Prostate gland (tissue), 2 donors: ENCODE measurements at regions not wholly inside any gene's neighbourhood (a gene's known extent, or its start where the extent isn't known, plus 50 kb on each side); places are given as distances from the start of the nearest gene placed in this dataset.

Source experiments
- POLR2AphosphoS5 ChIP-seq: sonication (generic); formaldehyde crosslinking; IDR thresholded peaks from one replicate; pipeline ENCODE4 v1.6.1; 2017; ENCODE audit warnings: antibody characterized with exemption
- TF ChIP-seq, protein P1 (sequence below), 4 experiments: fragments of 200-600 bp in 2 of 4; fragments of 450-650 bp in 2 of 4; sonication (generic) in 2 of 4; IDR thresholded peaks; 1 replicate in 3 of 4; 2 replicates in 1 of 4; pipeline ENCODE4 v1.5.1; 2016 to 2019; ENCODE audit warnings: antibody characterized with exemption in 4 of 4, mild to moderate bottlenecking in 2 of 4, moderate library complexity in 2 of 4

DNA sequence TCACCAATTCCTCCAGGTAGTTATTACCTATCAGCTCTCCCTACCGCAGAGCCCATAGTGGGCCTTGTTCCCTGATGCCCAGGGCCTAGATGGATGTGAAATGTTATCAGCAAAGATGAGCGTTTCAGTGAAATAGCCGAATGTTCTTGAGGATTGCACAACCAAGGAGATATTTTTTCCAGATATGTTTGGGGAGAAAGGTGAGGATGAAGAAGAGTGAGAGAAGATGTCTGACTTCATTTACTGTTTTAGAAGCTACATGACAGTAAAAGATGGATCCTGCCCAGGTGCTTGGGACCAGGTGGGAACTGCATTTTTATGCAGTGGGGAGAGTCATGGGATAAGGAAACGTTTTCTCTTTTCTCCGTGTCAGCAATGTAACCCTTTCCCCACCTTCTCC lies 231.7 kb upstream of the C1orf174 start:
- TF ChIP-seq, protein P1, sequence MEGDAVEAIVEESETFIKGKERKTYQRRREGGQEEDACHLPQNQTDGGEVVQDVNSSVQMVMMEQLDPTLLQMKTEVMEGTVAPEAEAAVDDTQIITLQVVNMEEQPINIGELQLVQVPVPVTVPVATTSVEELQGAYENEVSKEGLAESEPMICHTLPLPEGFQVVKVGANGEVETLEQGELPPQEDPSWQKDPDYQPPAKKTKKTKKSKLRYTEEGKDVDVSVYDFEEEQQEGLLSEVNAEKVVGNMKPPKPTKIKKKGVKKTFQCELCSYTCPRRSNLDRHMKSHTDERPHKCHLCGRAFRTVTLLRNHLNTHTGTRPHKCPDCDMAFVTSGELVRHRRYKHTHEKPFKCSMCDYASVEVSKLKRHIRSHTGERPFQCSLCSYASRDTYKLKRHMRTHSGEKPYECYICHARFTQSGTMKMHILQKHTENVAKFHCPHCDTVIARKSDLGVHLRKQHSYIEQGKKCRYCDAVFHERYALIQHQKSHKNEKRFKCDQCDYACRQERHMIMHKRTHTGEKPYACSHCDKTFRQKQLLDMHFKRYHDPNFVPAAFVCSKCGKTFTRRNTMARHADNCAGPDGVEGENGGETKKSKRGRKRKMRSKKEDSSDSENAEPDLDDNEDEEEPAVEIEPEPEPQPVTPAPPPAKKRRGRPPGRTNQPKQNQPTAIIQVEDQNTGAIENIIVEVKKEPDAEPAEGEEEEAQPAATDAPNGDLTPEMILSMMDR (IDR thresholded peaks at IDR 0.05), result no peak
- no peak for TF ChIP-seq POLR2AphosphoS5
